B cell (primary cell): ENCODE measurements at regions not wholly inside any gene's neighbourhood (a gene's known extent, or its start where the extent isn't known, plus 50 kb on each side); places are given as distances from the start of the nearest gene placed in this dataset.

Source experiments
- EZH2 ChIP-seq: IDR thresholded peaks from 2 replicates; pipeline ENCODE4 v1.6.1; 2012; ENCODE audit warnings: borderline replicate concordance, low read depth, mild to moderate bottlenecking, moderate library complexity, low read length; ENCODE audit not compliant: insufficient read depth, poor library complexity, severe bottlenecking
- TF ChIP-seq, protein P1 (sequence below): fragments of 200-600 bp; IDR thresholded peaks from one replicate; pipeline ENCODE4 v1.8.0; 2022; ENCODE audit warnings: antibody characterized with exemption, mild to moderate bottlenecking

DNA sequence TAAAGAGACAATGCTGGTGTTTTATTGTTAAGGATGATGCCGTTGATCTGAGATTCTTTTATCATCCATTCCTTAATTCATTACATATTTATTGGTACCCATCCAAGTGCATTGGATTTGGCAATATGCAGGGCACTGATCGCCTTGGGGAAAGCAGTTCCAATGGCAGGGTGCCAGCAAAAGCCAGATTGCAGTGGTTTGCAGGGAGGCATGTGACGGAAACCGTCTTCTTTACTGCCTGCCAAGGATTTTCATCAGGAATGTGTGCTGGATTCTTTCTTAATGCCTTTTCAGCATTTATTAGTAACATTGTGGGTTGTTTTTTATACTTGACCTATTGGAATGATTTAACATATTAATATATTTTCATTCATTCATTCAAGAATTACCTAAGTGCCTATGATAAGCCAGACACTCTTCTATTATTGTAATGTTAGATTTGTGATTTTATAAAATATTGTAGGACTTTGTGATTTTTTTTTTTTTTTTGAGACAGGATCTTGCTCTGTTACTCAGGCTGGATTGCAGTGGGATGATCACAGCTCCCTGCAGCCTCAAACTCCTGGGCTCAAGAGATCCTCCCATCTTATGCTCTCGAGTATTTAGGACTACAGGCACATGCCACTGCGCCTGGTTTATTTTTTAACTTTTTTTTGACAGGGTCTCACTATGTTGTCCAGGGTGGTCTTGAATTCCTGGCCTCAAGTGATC is 93.4 kb upstream of the TNRC6A start:
- TF ChIP-seq, protein P1, sequence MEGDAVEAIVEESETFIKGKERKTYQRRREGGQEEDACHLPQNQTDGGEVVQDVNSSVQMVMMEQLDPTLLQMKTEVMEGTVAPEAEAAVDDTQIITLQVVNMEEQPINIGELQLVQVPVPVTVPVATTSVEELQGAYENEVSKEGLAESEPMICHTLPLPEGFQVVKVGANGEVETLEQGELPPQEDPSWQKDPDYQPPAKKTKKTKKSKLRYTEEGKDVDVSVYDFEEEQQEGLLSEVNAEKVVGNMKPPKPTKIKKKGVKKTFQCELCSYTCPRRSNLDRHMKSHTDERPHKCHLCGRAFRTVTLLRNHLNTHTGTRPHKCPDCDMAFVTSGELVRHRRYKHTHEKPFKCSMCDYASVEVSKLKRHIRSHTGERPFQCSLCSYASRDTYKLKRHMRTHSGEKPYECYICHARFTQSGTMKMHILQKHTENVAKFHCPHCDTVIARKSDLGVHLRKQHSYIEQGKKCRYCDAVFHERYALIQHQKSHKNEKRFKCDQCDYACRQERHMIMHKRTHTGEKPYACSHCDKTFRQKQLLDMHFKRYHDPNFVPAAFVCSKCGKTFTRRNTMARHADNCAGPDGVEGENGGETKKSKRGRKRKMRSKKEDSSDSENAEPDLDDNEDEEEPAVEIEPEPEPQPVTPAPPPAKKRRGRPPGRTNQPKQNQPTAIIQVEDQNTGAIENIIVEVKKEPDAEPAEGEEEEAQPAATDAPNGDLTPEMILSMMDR = no peak
- no peak for TF ChIP-seq EZH2
